HepG2 (cell line): ENCODE measurements at regions not wholly inside any gene's neighbourhood (a gene's known extent, or its start where the extent isn't known, plus 50 kb on each side); places are given as distances from the start of the nearest gene placed in this dataset.

ENCODE experiments used
- ATAC-seq: fragments of 200-7000 bp; cut with Tn5 transposase; 3 replicates; pipeline ENCODE4 v1.9.1; 2020; ENCODE audit warnings: mild to moderate bottlenecking, moderate library complexity
- BruUV-seq: library from RNA; stranded (reverse); fragments of 400-500 nt; replicated peaks from 2 replicates; lab custom pipeline; 2021; lab: Mats Ljungman, UMichigan
- CTCF ChIA-PET: fragments of 300-600 bp; formaldehyde crosslinking; extraction: SDS; loops from one replicate; lab custom pipeline; 2021; ENCODE audit warnings: low total read pairs, inconsistent platforms, low intra/inter-chr PET ratio; lab: Yijun Ruan, JAX
- POLR2A ChIA-PET: fragments of 350-600 bp; sonication (Branson Sonifier 250); formaldehyde crosslinking; loops from one replicate; lab custom pipeline; 2020; ENCODE audit warnings: antibody characterized with exemption, inconsistent platforms; lab: Yijun Ruan, JAX
- DNase-seq: peaks from one replicate; pipeline ENCODE4 v3.0.0-alpha.2; 2015; ENCODE audit warnings: low spot score
- FAIRE-seq: peaks from 3 replicates; lab custom pipeline; 2011; peaks lifted over from hg19 to GRCh38; lab: Jason Lieb, UNC
- H2AFZ ChIP-seq: one replicate; pipeline ENCODE4 v1.6.1; 2011; ENCODE audit warnings: low read length, inconsistent platforms
- H3K27ac ChIP-seq: fragments of 300-600 bp; 3 replicates; pipeline ENCODE4 v1.8.0; 2011; ENCODE audit warnings: mixed run types, mild to moderate bottlenecking, mixed read lengths, low read length, inconsistent platforms; ENCODE audit not compliant: insufficient read depth; ENCODE audit errors: extremely low read length
- H3K27me3 ChIP-seq, 2 experiments: fragments of 200-600 bp in 1 of 2; 2 replicates in 1 of 2; 3 replicates in 1 of 2; pipeline versions ENCODE4 v1.6.0 to v1.8.0; 2011; ENCODE audit warnings: low read length in 2 of 2, mild to moderate bottlenecking in 2 of 2, moderate library complexity in 2 of 2, inconsistent platforms in 1 of 2; ENCODE audit not compliant: insufficient read depth in 2 of 2, control insufficient read depth in 1 of 2
- H3K36me3 ChIP-seq, 2 experiments: fragments of 200-600 bp in 1 of 2; replicated peaks in 1 of 2; 2 replicates in 1 of 2; 3 replicates in 1 of 2; pipeline versions ENCODE4 v1.5.1 to v1.8.0; 2011; ENCODE audit warnings: low read length in 2 of 2, inconsistent platforms in 1 of 2; ENCODE audit not compliant: insufficient read depth in 2 of 2, control insufficient read depth in 1 of 2
- H3K4me1 ChIP-seq: 2 replicates; pipeline ENCODE4 v1.5.1; 2012; ENCODE audit warnings: low read length, inconsistent platforms; ENCODE audit not compliant: insufficient read depth
- H3K4me2 ChIP-seq: 2 replicates; pipeline ENCODE4 v1.6.0; 2011; ENCODE audit warnings: low read depth, low read length, inconsistent platforms
- H3K4me3 ChIP-seq, 3 experiments: fragments of 200-600 bp in 1 of 3; sonication (generic), shearing (Covaris generic) in 1 of 3; replicated peaks in 1 of 3; 2 replicates each; pipeline ENCODE4 v1.5.1; 2011 to 2016; ENCODE audit warnings: low read length in 3 of 3, inconsistent platforms in 2 of 3, low read depth in 2 of 3, mild to moderate bottlenecking in 2 of 3, control low read depth in 1 of 3, mixed read lengths in 1 of 3; ENCODE audit not compliant: insufficient read depth in 1 of 3
- H3K79me2 ChIP-seq: one replicate; pipeline ENCODE4 v1.6.1; 2011; ENCODE audit warnings: low read length, inconsistent platforms; ENCODE audit not compliant: insufficient read depth
- H3K9ac ChIP-seq: 2 replicates; pipeline ENCODE4 v1.6.0; 2011; ENCODE audit warnings: mild to moderate bottlenecking, low read depth, low read length, inconsistent platforms; ENCODE audit not compliant: insufficient read depth
- H3K9me3 ChIP-seq: 2 replicates; pipeline ENCODE4 v1.5.1; 2012; ENCODE audit warnings: mild to moderate bottlenecking, low read length
- H4K20me1 ChIP-seq: 2 replicates; pipeline ENCODE4 v1.6.0; 2011; ENCODE audit warnings: inconsistent platforms, mild to moderate bottlenecking, low read length, moderate library complexity; ENCODE audit not compliant: insufficient read depth
- GMEB2 ChIP-seq: IDR thresholded peaks from 2 replicates; pipeline ENCODE4 v1.6.1; 2016; ENCODE audit warnings: missing biosample characterization, missing genetic modification reagents, low read depth
- HIVEP1 ChIP-seq: sonication (generic); formaldehyde crosslinking; IDR thresholded peaks from 2 replicates; pipeline ENCODE4 v1.4.0; 2020; ENCODE audit warnings: mild to moderate bottlenecking, missing genetic modification reagents
- KDM6A ChIP-seq: IDR thresholded peaks from 2 replicates; pipeline ENCODE4 v1.6.1; 2016; ENCODE audit warnings: low read depth
- NFIB ChIP-seq: sonication (generic); formaldehyde crosslinking; IDR thresholded peaks from 2 replicates; pipeline ENCODE4 v1.9.0; 2021; ENCODE audit warnings: missing genetic modification reagents, mild to moderate bottlenecking, borderline replicate concordance
- SCMH1 ChIP-seq: sonication (generic); formaldehyde crosslinking; IDR thresholded peaks from 2 replicates; pipeline ENCODE4 v1.9.0; 2021; ENCODE audit warnings: missing genetic modification reagents, mild to moderate bottlenecking, borderline replicate concordance
- SMC3 ChIP-seq: IDR thresholded peaks from 2 replicates; pipeline ENCODE4 v1.6.1; 2011; ENCODE audit warnings: low read length, improper control_type of control experiment
- TCF7 ChIP-seq: sonication (generic); IDR thresholded peaks from 2 replicates; pipeline ENCODE4 v1.6.1; 2016; ENCODE audit warnings: antibody characterized with exemption, low read depth
- ZHX1 ChIP-seq: sonication (generic); formaldehyde crosslinking; IDR thresholded peaks from 2 replicates; pipeline ENCODE4 v1.8.1; 2022; ENCODE audit warnings: low read depth, mild to moderate bottlenecking, missing genetic modification reagents
- ZNF121 ChIP-seq: sonication (generic); formaldehyde crosslinking; IDR thresholded peaks from 2 replicates; pipeline ENCODE4 v1.5.0; 2020; ENCODE audit warnings: mild to moderate bottlenecking, missing genetic modification reagents
- ZNF263 ChIP-seq: sonication (generic); formaldehyde crosslinking; IDR thresholded peaks from 2 replicates; pipeline ENCODE4 v1.4.0; 2020; ENCODE audit warnings: missing genetic modification reagents
- ZNF326 ChIP-seq: sonication (generic); formaldehyde crosslinking; IDR thresholded peaks from 2 replicates; pipeline ENCODE4 v1.4.0; 2020; ENCODE audit warnings: missing genetic modification reagents, borderline replicate concordance
- ZNF354B ChIP-seq: sonication (generic); formaldehyde crosslinking; IDR thresholded peaks from 2 replicates; pipeline ENCODE4 v1.8.0; 2022; ENCODE audit warnings: mild to moderate bottlenecking, missing genetic modification reagents
- ZNF362 ChIP-seq: sonication (generic); formaldehyde crosslinking; IDR thresholded peaks from 2 replicates; pipeline ENCODE4 v1.4.0; 2020; ENCODE audit warnings: missing genetic modification reagents, mild to moderate bottlenecking, borderline replicate concordance
- ZNF382 ChIP-seq: sonication (generic); formaldehyde crosslinking; IDR thresholded peaks from 2 replicates; pipeline ENCODE4 v1.5.0; 2020; ENCODE audit warnings: missing genetic modification reagents, mild to moderate bottlenecking, borderline replicate concordance
- ZNF383 ChIP-seq: sonication (generic); formaldehyde crosslinking; IDR thresholded peaks from 2 replicates; pipeline ENCODE4 v1.4.0; 2020; ENCODE audit warnings: missing genetic modification reagents, mild to moderate bottlenecking, borderline replicate concordance
- ZNF567 ChIP-seq: sonication (generic); formaldehyde crosslinking; IDR thresholded peaks from 2 replicates; pipeline ENCODE4 v1.8.1; 2023; ENCODE audit warnings: mild to moderate bottlenecking, missing genetic modification reagents, borderline replicate concordance
- ZNF660 ChIP-seq: sonication (generic); formaldehyde crosslinking; IDR thresholded peaks from 2 replicates; pipeline ENCODE4 v1.5.1; 2020; ENCODE audit warnings: mild to moderate bottlenecking, low read depth, missing genetic modification reagents, borderline replicate concordance
- ZNF766 ChIP-seq: sonication (generic); formaldehyde crosslinking; IDR thresholded peaks from 2 replicates; pipeline ENCODE4 v1.5.0; 2020; ENCODE audit warnings: missing genetic modification reagents, borderline replicate concordance
- ZNF773 ChIP-seq: sonication (generic); formaldehyde crosslinking; IDR thresholded peaks from 2 replicates; pipeline ENCODE4 v1.4.0; 2020; ENCODE audit warnings: missing genetic modification reagents, borderline replicate concordance
- WGBS: methylation state at CpG from one replicate; pipeline ENCODE4 v1.1.6; 2017; ENCODE audit warnings: low lambda C conversion rate; 5-methylcytosine and 5-hydroxymethylcytosine counted together
- in situ Hi-C: cut with HindIII; loops from 2 replicates; pipeline ENCODE4 v1.10.0; 2017; ENCODE audit warnings: low pct_unique_long_range_greater_than_20kb; ENCODE audit not compliant: extremely low pct_ligation_motif_present
- intact Hi-C: fragments of 100-400 bp; cut with micrococcal nuclease; formaldehyde crosslinking; loops from one replicate; pipeline ENCODE4 v1.10.0; 2022; ENCODE audit not compliant: unreplicated experiment

GRCh38 chr2:30363406-30363805 is 83.6 kb upstream of the LCLAT1 start (continued):
- TF ChIP-seq ZNF567 (CRISPR knock-in tag) (no peak), NFIB (CRISPR knock-in tag) (no peak), ZNF383 (CRISPR knock-in tag) (no peak), GMEB2 (CRISPR knock-in tag) (no peak), ZNF660 (CRISPR knock-in tag) (no peak)
- TF ChIP-seq, all 625 proteins: peak for 0

GRCh38 chr2:30365201-30365600 is 81.8 kb upstream of the LCLAT1 start:
- ATAC-seq, result no peak
- TF ChIP-seq SCMH1 (CRISPR knock-in tag) (no peak), ZNF263 (CRISPR knock-in tag) (no peak), ZNF362 (CRISPR knock-in tag) (no peak), ZNF766 (no peak), ZNF121 (CRISPR knock-in tag) (no peak), KDM6A (CRISPR knock-in tag) (no peak), TCF7 (no peak), ZNF382 (CRISPR knock-in tag) (no peak), ZNF326 (CRISPR knock-in tag) (no peak), ZNF773 (CRISPR knock-in tag) (no peak), HIVEP1 (CRISPR knock-in tag) (no peak), SMC3 (no peak), ZNF354B (CRISPR knock-in tag) (no peak), ZHX1 (CRISPR knock-in tag) (no peak)

More at GRCh38 chr2:30365201-30365600, 81.8 kb upstream of the LCLAT1 start:
- peaks cover 2 to 49% of the 10 kb centered on the region in 2 experiments; a peak in 4 of 5 replicates for H3K27me3 ChIP-seq
- no TSS peak for BruUV-seq
- no peaks in the 10 kb centered on the region for H3K9me3 ChIP-seq
- no peaks in the 10 kb centered on the region for H3K79me2 ChIP-seq
- H3K4me3 ChIP-seq, result no peak overlapping the region
- no peak for FAIRE-seq
- no peak overlapping the region for H3K9ac ChIP-seq
- no peak overlapping the region for H2AFZ ChIP-seq
- H3K36me3 ChIP-seq, result no peaks in the 10 kb centered on the region
- ChIA-PET POLR2A (no interaction called here), CTCF (no interaction called here)
- WGBS, result 46% methylated on average over 10 of the region's 10 CpGs
- intact Hi-C loops, result no loop called here
- no peaks in the 10 kb centered on the region for H3K4me1 ChIP-seq
- H3K27ac ChIP-seq, result no peak overlapping the region
- H3K4me2 ChIP-seq, result no peak overlapping the region
- H4K20me1 ChIP-seq, result no peaks in the 10 kb centered on the region
- no peak for DNase-seq
- in situ Hi-C loops, result no loop called here
